KMS-11 (cell line): ENCODE measurements at regions not wholly inside any gene's neighbourhood (a gene's known extent, or its start where the extent isn't known, plus 50 kb on each side); places are given as distances from the start of the nearest gene placed in this dataset.

Experiments used
- H2AFZ ChIP-seq: fragments of 200-600 bp; sonication (generic); 2 replicates; pipeline ENCODE4 v1.6.1; 2016; ENCODE audit warnings: antibody characterized with exemption, mixed run types, low read depth
- H3K27ac ChIP-seq: fragments of 200-600 bp; sonication (generic); 2 replicates; pipeline ENCODE4 v1.6.1; 2016; ENCODE audit warnings: mild to moderate bottlenecking, mixed run types
- H3K27me3 ChIP-seq: fragments of 200-600 bp; sonication (generic); 2 replicates; pipeline ENCODE4 v1.6.1; 2017; ENCODE audit warnings: mild to moderate bottlenecking, low read depth, mixed run types, moderate library complexity; ENCODE audit not compliant: insufficient read depth
- H3K36me3 ChIP-seq: fragments of 200-600 bp; sonication (generic); 2 replicates; pipeline ENCODE4 v1.6.1; 2017; ENCODE audit warnings: mild to moderate bottlenecking, mixed run types; ENCODE audit not compliant: insufficient read depth
- H3K4me1 ChIP-seq: fragments of 200-600 bp; sonication (generic); 2 replicates; pipeline ENCODE4 v1.6.1; 2016; ENCODE audit warnings: mild to moderate bottlenecking, low read depth, mixed run types; ENCODE audit not compliant: poor library complexity, severe bottlenecking
- H3K4me2 ChIP-seq: fragments of 200-600 bp; sonication (generic); 2 replicates; pipeline ENCODE4 v1.7.0; 2016; ENCODE audit warnings: mild to moderate bottlenecking, mixed run types
- H3K4me3 ChIP-seq: fragments of 200-600 bp; sonication (generic); IDR thresholded peaks from 2 replicates; pipeline ENCODE4 v1.6.1; 2017; ENCODE audit warnings: low read depth, low read length, mixed read lengths; ENCODE audit not compliant: insufficient read depth
- H3K79me2 ChIP-seq: fragments of 200-600 bp; sonication (generic); 2 replicates; pipeline ENCODE4 v1.6.1; 2016; ENCODE audit warnings: low read depth, mixed run types; ENCODE audit not compliant: insufficient read depth
- H3K9ac ChIP-seq: fragments of 200-600 bp; sonication (generic); 2 replicates; pipeline ENCODE4 v1.6.1; 2016; ENCODE audit warnings: mild to moderate bottlenecking, mixed run types
- H4K20me1 ChIP-seq: fragments of 200-600 bp; sonication (generic); 2 replicates; pipeline ENCODE4 v1.6.1; 2016; ENCODE audit warnings: mild to moderate bottlenecking, mixed run types; ENCODE audit not compliant: insufficient read depth
- TF ChIP-seq, protein P1 (sequence below): fragments of 200-600 bp; sonication (generic); conservative IDR thresholded peaks from 2 replicates; pipeline ENCODE4 v1.6.1; 2017; ENCODE audit warnings: low read depth, mild to moderate bottlenecking, antibody characterized with exemption, low read length, moderate library complexity, mixed read lengths

DNA sequence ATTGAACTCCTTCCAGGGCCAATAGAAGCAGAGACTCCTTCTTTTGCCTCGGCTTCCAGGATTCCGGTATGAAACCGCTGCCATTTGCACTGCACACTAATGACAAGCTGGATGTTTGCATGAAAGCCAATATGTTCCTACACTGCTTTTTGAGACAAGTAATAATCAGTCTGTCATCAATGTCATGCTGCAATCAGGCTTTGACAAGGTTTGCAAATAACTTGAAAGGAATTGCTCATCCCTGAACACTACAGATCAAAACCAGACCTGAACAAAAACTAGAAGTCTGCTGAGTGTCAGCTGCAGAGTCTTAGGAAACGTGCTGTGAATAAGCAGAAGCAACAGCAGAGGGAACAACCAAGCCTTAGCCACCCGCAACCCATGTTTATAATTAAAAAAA lies 720.7 kb upstream of the CXADR start:
- Histone ChIP-seq H3K4me1 (no peaks in the 10 kb centered on the region), H3K36me3 (no peaks in the 10 kb centered on the region), H3K4me2 (no peak overlapping the region), H2AFZ (no peak overlapping the region), H3K27me3 (no peaks in the 10 kb centered on the region), H4K20me1 (no peaks in the 10 kb centered on the region), H3K27ac (no peak overlapping the region), H3K9ac (no peak overlapping the region), H3K4me3 (no peak overlapping the region), H3K79me2 (no peaks in the 10 kb centered on the region)
- TF ChIP-seq, protein P1, sequence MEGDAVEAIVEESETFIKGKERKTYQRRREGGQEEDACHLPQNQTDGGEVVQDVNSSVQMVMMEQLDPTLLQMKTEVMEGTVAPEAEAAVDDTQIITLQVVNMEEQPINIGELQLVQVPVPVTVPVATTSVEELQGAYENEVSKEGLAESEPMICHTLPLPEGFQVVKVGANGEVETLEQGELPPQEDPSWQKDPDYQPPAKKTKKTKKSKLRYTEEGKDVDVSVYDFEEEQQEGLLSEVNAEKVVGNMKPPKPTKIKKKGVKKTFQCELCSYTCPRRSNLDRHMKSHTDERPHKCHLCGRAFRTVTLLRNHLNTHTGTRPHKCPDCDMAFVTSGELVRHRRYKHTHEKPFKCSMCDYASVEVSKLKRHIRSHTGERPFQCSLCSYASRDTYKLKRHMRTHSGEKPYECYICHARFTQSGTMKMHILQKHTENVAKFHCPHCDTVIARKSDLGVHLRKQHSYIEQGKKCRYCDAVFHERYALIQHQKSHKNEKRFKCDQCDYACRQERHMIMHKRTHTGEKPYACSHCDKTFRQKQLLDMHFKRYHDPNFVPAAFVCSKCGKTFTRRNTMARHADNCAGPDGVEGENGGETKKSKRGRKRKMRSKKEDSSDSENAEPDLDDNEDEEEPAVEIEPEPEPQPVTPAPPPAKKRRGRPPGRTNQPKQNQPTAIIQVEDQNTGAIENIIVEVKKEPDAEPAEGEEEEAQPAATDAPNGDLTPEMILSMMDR, result no peak

- H4K20me1 ChIP-seq, result no peaks in the 10 kb centered on the region
- no peak overlapping the region for H3K27ac ChIP-seq
- no peak overlapping the region for H3K9ac ChIP-seq
- H2AFZ ChIP-seq, result no peak overlapping the region
- no peak overlapping the region for H3K4me3 ChIP-seq
- TF ChIP-seq, protein P1, result no peak
- no peaks in the 10 kb centered on the region for H3K27me3 ChIP-seq
- no peak overlapping the region for H3K4me2 ChIP-seq
- H3K79me2 ChIP-seq, result no peaks in the 10 kb centered on the region
- no peaks in the 10 kb centered on the region for H3K36me3 ChIP-seq
- H3K4me1 ChIP-seq, result no peaks in the 10 kb centered on the region
These were observed 717.9 kb upstream of the CXADR start for GRCh38 chr21:16794950-16795349.

DNA sequence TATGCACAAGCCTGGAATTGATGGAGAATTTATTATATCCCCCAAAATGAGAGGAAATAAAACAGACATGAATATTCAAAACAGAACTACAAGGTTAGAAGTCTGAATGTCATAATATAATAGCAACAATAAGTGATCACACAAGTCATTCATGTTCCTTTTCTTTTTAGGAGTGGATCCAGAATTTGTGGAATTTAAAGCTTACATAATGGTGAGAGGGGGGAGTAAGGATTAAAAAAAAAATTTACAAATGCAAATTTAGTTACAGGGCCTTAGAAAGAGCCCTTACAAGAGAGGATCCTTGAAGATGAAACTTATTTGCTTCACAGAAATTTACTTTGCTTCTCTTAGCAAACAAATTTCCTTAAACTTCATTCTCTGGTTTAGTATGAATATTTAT lies 716.1 kb upstream of the CXADR start:
- Histone ChIP-seq H3K36me3 (no peaks in the 10 kb centered on the region), H3K79me2 (no peaks in the 10 kb centered on the region), H4K20me1 (no peaks in the 10 kb centered on the region), H3K4me1 (no peaks in the 10 kb centered on the region), H3K4me2 (no peak overlapping the region), H3K27ac (no peak overlapping the region), H3K4me3 (no peak overlapping the region), H3K9ac (no peak overlapping the region), H2AFZ (no peak overlapping the region), H3K27me3 (no peaks in the 10 kb centered on the region)
- TF ChIP-seq, protein P1, result no peak

DNA sequence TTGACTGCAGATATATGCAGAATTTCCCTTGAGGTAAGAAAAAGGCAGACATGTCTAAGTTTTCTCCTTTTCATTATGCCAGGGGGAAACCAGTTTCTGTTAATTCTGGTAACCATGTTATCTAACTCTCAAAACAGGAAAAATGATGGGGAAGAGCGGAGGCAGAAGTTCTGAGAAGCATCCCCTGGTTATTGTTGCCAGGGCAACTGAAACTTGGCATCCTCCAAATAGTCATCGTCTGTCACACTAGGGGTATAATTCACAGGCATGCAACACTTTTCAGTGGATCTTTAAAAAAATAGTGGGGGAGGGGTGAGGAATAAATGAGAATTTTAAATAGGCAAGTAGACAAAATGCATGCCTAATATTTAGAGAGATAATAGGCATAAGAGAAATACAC lies 715.3 kb upstream of the CXADR start:
- no peaks in the 10 kb centered on the region for H3K27me3 ChIP-seq
- H3K4me1 ChIP-seq, result no peaks in the 10 kb centered on the region
- no peaks in the 10 kb centered on the region for H4K20me1 ChIP-seq
- no peaks in the 10 kb centered on the region for H3K79me2 ChIP-seq
- no peaks in the 10 kb centered on the region for H3K36me3 ChIP-seq
- H3K9ac ChIP-seq, result no peak overlapping the region
- no peak overlapping the region for H3K27ac ChIP-seq
- H3K4me3 ChIP-seq, result no peak overlapping the region
- no peak overlapping the region for H3K4me2 ChIP-seq
- TF ChIP-seq, protein P1, result no peak
- H2AFZ ChIP-seq, result no peak overlapping the region

GRCh38 chr21:16797966-16798365 lies 714.9 kb upstream of the CXADR start:
- no peaks in the 10 kb centered on the region for H4K20me1 ChIP-seq
- no peaks in the 10 kb centered on the region for H3K27me3 ChIP-seq
- TF ChIP-seq, protein P1, result no peak
- H2AFZ ChIP-seq, result no peak overlapping the region
- no peaks in the 10 kb centered on the region for H3K79me2 ChIP-seq
- no peak overlapping the region for H3K4me2 ChIP-seq
- H3K4me1 ChIP-seq, result no peaks in the 10 kb centered on the region
- no peak overlapping the region for H3K9ac ChIP-seq
- no peak overlapping the region for H3K27ac ChIP-seq
- H3K4me3 ChIP-seq, result no peak overlapping the region
- H3K36me3 ChIP-seq, result no peaks in the 10 kb centered on the region
